HepG2 (cell line): ENCODE measurements at regions not wholly inside any gene's neighbourhood (a gene's known extent, or its start where the extent isn't known, plus 50 kb on each side); places are given as distances from the start of the nearest gene placed in this dataset.

Experiments
- IKZF1 ChIP-seq: fragments of 450-650 bp; IDR thresholded peaks from 2 replicates; pipeline ENCODE4 v1.7.1; 2016
- TF ChIP-seq, protein P1 (sequence below): sonication (generic); formaldehyde crosslinking; IDR thresholded peaks from 2 replicates; pipeline ENCODE4 v1.8.1; 2023; ENCODE audit warnings: mild to moderate bottlenecking, missing genetic modification reagents

DNA sequence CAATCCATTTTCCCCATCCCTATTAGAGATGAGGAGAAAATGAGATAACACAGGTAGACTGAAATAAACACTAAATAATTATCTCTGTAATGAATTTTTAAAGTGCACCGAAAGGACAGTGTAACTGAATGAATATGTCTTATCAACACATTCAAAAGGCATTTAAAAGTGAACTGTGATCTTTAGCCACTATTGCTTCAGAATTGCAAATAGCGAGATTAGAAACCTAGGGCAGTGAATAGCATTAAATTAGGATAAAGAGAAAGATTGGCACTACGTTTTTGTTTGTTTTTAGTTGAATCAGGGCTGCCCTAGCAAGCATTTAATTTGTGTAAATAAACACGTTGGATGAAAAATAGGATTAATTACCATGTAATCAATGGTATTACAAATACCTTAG is 537.5 kb downstream of the ELAVL2 start:
- no peak for TF ChIP-seq IKZF1
- TF ChIP-seq, protein P1, sequence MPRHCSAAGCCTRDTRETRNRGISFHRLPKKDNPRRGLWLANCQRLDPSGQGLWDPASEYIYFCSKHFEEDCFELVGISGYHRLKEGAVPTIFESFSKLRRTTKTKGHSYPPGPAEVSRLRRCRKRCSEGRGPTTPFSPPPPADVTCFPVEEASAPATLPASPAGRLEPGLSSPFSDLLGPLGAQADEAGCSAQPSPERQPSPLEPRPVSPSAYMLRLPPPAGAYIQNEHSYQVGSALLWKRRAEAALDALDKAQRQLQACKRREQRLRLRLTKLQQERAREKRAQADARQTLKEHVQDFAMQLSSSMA (CRISPR knock-in tag) = no peak
